ENCODE measurements at regions not wholly inside any gene's neighbourhood (a gene's known extent, or its start where the extent isn't known, plus 50 kb on each side); places are given as distances from the start of the nearest gene placed in this dataset.

DNA sequence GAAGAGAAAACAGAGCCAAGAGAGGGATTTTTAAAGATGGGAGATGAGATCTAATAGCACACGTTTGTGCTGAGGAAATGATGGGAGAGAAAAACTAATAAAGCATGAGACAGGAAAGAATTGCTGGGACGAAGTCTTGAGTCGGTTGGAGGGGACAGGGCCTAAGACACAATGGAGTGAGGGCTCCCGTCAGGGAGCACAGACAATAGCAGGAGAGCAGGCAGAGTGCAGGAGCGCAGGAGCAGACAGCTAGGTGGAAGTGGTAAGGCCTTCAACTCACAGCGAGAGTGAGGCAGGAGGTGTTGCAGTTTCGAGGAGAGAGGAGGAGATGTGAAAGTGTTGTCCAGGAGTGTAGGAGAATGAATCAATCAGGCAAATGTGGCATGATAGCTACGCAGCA, 59.9 kb upstream of the SOX13 start:
- TF ChIP-seq POLR2A (IDR thresholded peaks at IDR 0.05; ENCODE audit: extremely low read depth, insufficient read length) (no peak), CTCF (IDR thresholded peaks at IDR 0.05; ENCODE audit: low read depth, low read length) (no peak), MYC (IDR thresholded peaks at IDR 0.05; ENCODE audit: low read depth, low read length) (no peak)
- TF ChIP-seq, protein P1, sequence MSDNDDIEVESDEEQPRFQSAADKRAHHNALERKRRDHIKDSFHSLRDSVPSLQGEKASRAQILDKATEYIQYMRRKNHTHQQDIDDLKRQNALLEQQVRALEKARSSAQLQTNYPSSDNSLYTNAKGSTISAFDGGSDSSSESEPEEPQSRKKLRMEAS (IDR thresholded peaks at IDR 0.05; ENCODE audit: low read depth, low read length) = no peak
